Mucosa of descending colon (tissue), 3 donors: ENCODE measurements at regions not wholly inside any gene's neighbourhood (a gene's known extent, or its start where the extent isn't known, plus 50 kb on each side); places are given as distances from the start of the nearest gene placed in this dataset.

Experiments used
- ATAC-seq: fragments of 200-7000 bp; cut with Tn5 transposase; one replicate; pipeline ENCODE4 v1.9.1; 2020; ENCODE audit warnings: mild to moderate bottlenecking, moderate library complexity
- DNase-seq, 3 donors: peaks; one replicate each; pipeline ENCODE4 v3.0.0-alpha.2; 2020
- H3K36me3 ChIP-seq: fragments of 200-600 bp; one replicate; pipeline ENCODE4 v1.8.0; 2021; ENCODE audit warnings: low read depth, mild to moderate bottlenecking
- H3K4me1 ChIP-seq: fragments of 200-600 bp; one replicate; pipeline ENCODE4 v1.8.0; 2021; ENCODE audit warnings: low read depth, mild to moderate bottlenecking
- H3K4me3 ChIP-seq: fragments of 200-600 bp; one replicate; pipeline ENCODE4 v1.8.0; 2021; ENCODE audit warnings: mild to moderate bottlenecking
- H3K9me3 ChIP-seq: fragments of 200-600 bp; one replicate; pipeline ENCODE4 v1.8.0; 2021; ENCODE audit warnings: mild to moderate bottlenecking
- CTCF ChIP-seq: fragments of 200-600 bp; IDR thresholded peaks from one replicate; pipeline ENCODE4 v1.8.0; 2022; ENCODE audit warnings: antibody characterized with exemption, mild to moderate bottlenecking
- intact Hi-C, 2 donors: fragments of 100-400 bp; cut with DNase I in 1 of 2; cut with micrococcal nuclease in 1 of 2; formaldehyde crosslinking; loops; one replicate each; pipeline versions ENCODE4 v1.11.0 to v1.11.1; 2022; cut with DNase I, micrococcal nuclease
- donor health status: DM: no; HTN: no; CAD: no; lungs with moderate emphysema.
- donor health status: DM: no; HTN: no; CAD: no.
- donor health status: DM: no; HTN: yes; CAD: no.

GRCh38 chr11:26019386-26019785, 312.5 kb upstream of the ANO3 start:
- intact Hi-C loops: no loop called here
- Histone ChIP-seq H3K4me1 (no peaks in the 10 kb centered on the region), H3K9me3 (no peaks in the 10 kb centered on the region), H3K36me3 (no peaks in the 10 kb centered on the region), H3K4me3 (no peak overlapping the region)
- ATAC-seq (no peak), DNase-seq (no peak)
- no peak for TF ChIP-seq CTCF

- H3K9me3 ChIP-seq: no peaks in the 10 kb centered on the region
- no peaks in the 10 kb centered on the region for H3K4me1 ChIP-seq
- TF ChIP-seq CTCF: no peak
- no peak overlapping the region for H3K4me3 ChIP-seq
- intact Hi-C loops: no loop called here
- DNase-seq (no peak), ATAC-seq (no peak)
- H3K36me3 ChIP-seq: no peaks in the 10 kb centered on the region
Measured at GRCh38 chr11:26021017-26021416, 310.9 kb upstream of the ANO3 start.

- no peak for TF ChIP-seq CTCF
- Histone ChIP-seq H3K4me3 (no peak overlapping the region), H3K9me3 (no peaks in the 10 kb centered on the region), H3K4me1 (no peaks in the 10 kb centered on the region), H3K36me3 (no peaks in the 10 kb centered on the region)
- no peak for ATAC-seq
- no peak for DNase-seq
- intact Hi-C loops: no loop called here
Measured at GRCh38 chr11:26023057-26023456, 308.9 kb upstream of the ANO3 start.

- intact Hi-C loops: no loop called here
Measured at GRCh38 chr11:26025676-26026075, 306.3 kb upstream of the ANO3 start.

GRCh38 chr11:26026078-26026477, 305.9 kb upstream of the ANO3 start:
- TF ChIP-seq CTCF: no peak
- ATAC-seq: no peak
- DNase-seq: no peak
- Histone ChIP-seq H3K9me3 (no peaks in the 10 kb centered on the region), H3K4me3 (no peak overlapping the region), H3K36me3 (no peaks in the 10 kb centered on the region), H3K4me1 (no peaks in the 10 kb centered on the region)
- intact Hi-C loops: no loop called here

More at GRCh38 chr11:26025676-26026075, 306.3 kb upstream of the ANO3 start:
- DNase-seq (no peak), ATAC-seq (no peak)
- Histone ChIP-seq H3K4me3 (no peak overlapping the region), H3K4me1 (no peaks in the 10 kb centered on the region), H3K36me3 (no peaks in the 10 kb centered on the region), H3K9me3 (no peaks in the 10 kb centered on the region)
- no peak for TF ChIP-seq CTCF

GRCh38 chr11:26027887-26028286, 304.0 kb upstream of the ANO3 start:
- no peak for TF ChIP-seq CTCF
- intact Hi-C loops: no loop called here
- no peak overlapping the region for H3K4me3 ChIP-seq
- DNase-seq (no peak), ATAC-seq (no peak)
- H3K36me3 ChIP-seq: no peaks in the 10 kb centered on the region
- no peaks in the 10 kb centered on the region for H3K9me3 ChIP-seq
- H3K4me1 ChIP-seq: no peaks in the 10 kb centered on the region
